Adrenal gland (tissue), 5 donors: ENCODE measurements at regions not wholly inside any gene's neighbourhood (a gene's known extent, or its start where the extent isn't known, plus 50 kb on each side); places are given as distances from the start of the nearest gene placed in this dataset.

Experiments used
- POLR2A ChIP-seq, 2 donors: fragments of 450-650 bp; IDR thresholded peaks; one replicate each; pipeline ENCODE4 v1.6.1; 2017; ENCODE audit warnings: antibody characterized with exemption in 2 of 2, mild to moderate bottlenecking in 2 of 2, moderate library complexity in 1 of 2
- TF ChIP-seq, protein P1 (sequence below), 6 experiments: fragments of 450-650 bp in 4 of 6; fragments of 200-600 bp in 2 of 6; sonication (generic) in 1 of 6; IDR thresholded peaks; 1 replicate in 5 of 6; 2 replicates in 1 of 6; pipeline versions ENCODE4 v1.5.1 to v1.8.0; 2016 to 2021; ENCODE audit warnings: antibody characterized with exemption in 6 of 6, mild to moderate bottlenecking in 2 of 6, moderate library complexity in 1 of 6
- donor health status: DM: no; HTN: no; CAD: no.

GRCh38 chr12:46921048-46921763, 95.4 kb upstream of the SLC38A4 start:
- TF ChIP-seq, protein P1, sequence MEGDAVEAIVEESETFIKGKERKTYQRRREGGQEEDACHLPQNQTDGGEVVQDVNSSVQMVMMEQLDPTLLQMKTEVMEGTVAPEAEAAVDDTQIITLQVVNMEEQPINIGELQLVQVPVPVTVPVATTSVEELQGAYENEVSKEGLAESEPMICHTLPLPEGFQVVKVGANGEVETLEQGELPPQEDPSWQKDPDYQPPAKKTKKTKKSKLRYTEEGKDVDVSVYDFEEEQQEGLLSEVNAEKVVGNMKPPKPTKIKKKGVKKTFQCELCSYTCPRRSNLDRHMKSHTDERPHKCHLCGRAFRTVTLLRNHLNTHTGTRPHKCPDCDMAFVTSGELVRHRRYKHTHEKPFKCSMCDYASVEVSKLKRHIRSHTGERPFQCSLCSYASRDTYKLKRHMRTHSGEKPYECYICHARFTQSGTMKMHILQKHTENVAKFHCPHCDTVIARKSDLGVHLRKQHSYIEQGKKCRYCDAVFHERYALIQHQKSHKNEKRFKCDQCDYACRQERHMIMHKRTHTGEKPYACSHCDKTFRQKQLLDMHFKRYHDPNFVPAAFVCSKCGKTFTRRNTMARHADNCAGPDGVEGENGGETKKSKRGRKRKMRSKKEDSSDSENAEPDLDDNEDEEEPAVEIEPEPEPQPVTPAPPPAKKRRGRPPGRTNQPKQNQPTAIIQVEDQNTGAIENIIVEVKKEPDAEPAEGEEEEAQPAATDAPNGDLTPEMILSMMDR (IDR thresholded peaks at IDR 0.05): no peak
- no peak for TF ChIP-seq POLR2A (IDR thresholded peaks at IDR 0.05)
